ENCODE measurements at regions not wholly inside any gene's neighbourhood (a gene's known extent, or its start where the extent isn't known, plus 50 kb on each side); places are given as distances from the start of the nearest gene placed in this dataset.

GRCh38 chr4:104206784-104207183, 287.9 kb downstream of the CXXC4 start:
- no peak for TF ChIP-seq POLR2A (IDR thresholded peaks at IDR 0.05)
- TF ChIP-seq POLR2AphosphoS5 (IDR thresholded peaks at IDR 0.05) = no peak
- TF ChIP-seq CTCF (IDR thresholded peaks at IDR 0.05 in 8 of 11, conservative IDR thresholded peaks at IDR 0.05 in 3 of 11) = no peak
